MCF 10A (cell line): ENCODE measurements at regions not wholly inside any gene's neighbourhood (a gene's known extent, or its start where the extent isn't known, plus 50 kb on each side); places are given as distances from the start of the nearest gene placed in this dataset.
A peak's percentile ranks its signal among the peaks of the same experiment; 100 is the strongest.

Experiments
- BruUV-seq: library from RNA; stranded (reverse); fragments of 400-500 nt; replicated peaks from 2 replicates; lab custom pipeline; 2021; lab: Mats Ljungman, UMichigan
- CTCF ChIA-PET: fragments of 300-600 bp; sonication (Branson Sonifier 250); formaldehyde crosslinking; extraction: SDS; loops from one replicate; lab custom pipeline; 2021; ENCODE audit warnings: antibody characterized with exemption, inconsistent platforms; lab: Yijun Ruan, JAX
- POLR2A ChIA-PET: fragments of 300-600, 350-650 bp; sonication (Branson Sonifier 250); formaldehyde crosslinking; extraction: SDS; loops from one replicate; lab custom pipeline; 2020; ENCODE audit warnings: antibody characterized with exemption, inconsistent platforms; lab: Yijun Ruan, JAX
- DNase-seq: peaks from one replicate; pipeline ENCODE4 v3.0.0-alpha.2; 2018; ENCODE audit not compliant: unreplicated experiment
- H3K27ac Mint-ChIP-seq: one replicate; pipeline ENCODE4 v1.8.0; 2022; ENCODE audit warnings: mild to moderate bottlenecking, low read depth, mixed read lengths; ENCODE audit not compliant: unreplicated experiment
- H3K27me3 Mint-ChIP-seq: one replicate; pipeline ENCODE4 v1.8.0; 2022; ENCODE audit warnings: mixed read lengths; ENCODE audit not compliant: insufficient read depth, unreplicated experiment
- H3K36me3 Mint-ChIP-seq: one replicate; pipeline ENCODE4 v1.8.0; 2022; ENCODE audit warnings: mild to moderate bottlenecking, moderate library complexity, mixed read lengths; ENCODE audit not compliant: insufficient read depth, unreplicated experiment
- H3K4me1 Mint-ChIP-seq: one replicate; pipeline ENCODE4 v1.8.0; 2022; ENCODE audit warnings: mixed read lengths; ENCODE audit not compliant: insufficient read depth, unreplicated experiment
- H3K4me3 Mint-ChIP-seq: one replicate; pipeline ENCODE4 v1.8.0; 2022; ENCODE audit warnings: mild to moderate bottlenecking, moderate library complexity, mixed read lengths; ENCODE audit not compliant: unreplicated experiment
- H3K9me3 Mint-ChIP-seq: one replicate; pipeline ENCODE4 v1.8.0; 2022; ENCODE audit warnings: mixed read lengths; ENCODE audit not compliant: unreplicated experiment
- intact Hi-C: fragments of 100-400 bp; cut with micrococcal nuclease; formaldehyde crosslinking; loops from 2 replicates; pipeline ENCODE4 v1.14.1; 2022
- TF ChIP-seq, protein P1 (sequence below): fragments of 200-600 bp; IDR thresholded peaks from one replicate; pipeline ENCODE4 v1.8.0; 2022; ENCODE audit warnings: antibody characterized with exemption, mild to moderate bottlenecking; ENCODE audit not compliant: unreplicated experiment

DNA sequence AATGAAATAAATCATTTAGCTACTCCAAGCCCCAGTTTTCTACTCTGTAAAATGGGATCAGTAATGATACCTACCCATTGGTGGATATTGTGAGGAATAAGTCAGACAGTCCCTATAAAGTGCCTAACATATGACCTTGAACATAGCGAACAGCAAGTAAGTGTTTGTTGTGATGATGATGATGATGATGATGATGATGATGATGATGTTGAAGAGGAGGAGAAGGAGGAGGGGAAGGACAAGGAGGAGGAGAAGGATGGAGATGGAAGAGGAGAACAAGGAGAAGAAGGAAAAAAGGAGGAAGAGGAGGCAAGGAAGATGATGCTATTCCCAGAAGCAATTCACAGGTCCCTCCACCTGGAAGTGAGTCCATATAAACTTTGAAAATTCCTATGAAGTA lies 264.3 kb downstream of the MAFB start:
- Mint-ChIP-seq H3K9me3 (peaks cover 17% of the 10 kb centered on the region), H3K27me3 (peaks cover 6% of the 10 kb centered on the region), H3K4me3 (no peak overlapping the region), H3K36me3 (no peaks in the 10 kb centered on the region), H3K4me1 (no peaks in the 10 kb centered on the region), H3K27ac (no peak overlapping the region)
- BruUV-seq: no TSS peak
- no peak for DNase-seq
- intact Hi-C loops: no loop called here
- TF ChIP-seq, protein P1, sequence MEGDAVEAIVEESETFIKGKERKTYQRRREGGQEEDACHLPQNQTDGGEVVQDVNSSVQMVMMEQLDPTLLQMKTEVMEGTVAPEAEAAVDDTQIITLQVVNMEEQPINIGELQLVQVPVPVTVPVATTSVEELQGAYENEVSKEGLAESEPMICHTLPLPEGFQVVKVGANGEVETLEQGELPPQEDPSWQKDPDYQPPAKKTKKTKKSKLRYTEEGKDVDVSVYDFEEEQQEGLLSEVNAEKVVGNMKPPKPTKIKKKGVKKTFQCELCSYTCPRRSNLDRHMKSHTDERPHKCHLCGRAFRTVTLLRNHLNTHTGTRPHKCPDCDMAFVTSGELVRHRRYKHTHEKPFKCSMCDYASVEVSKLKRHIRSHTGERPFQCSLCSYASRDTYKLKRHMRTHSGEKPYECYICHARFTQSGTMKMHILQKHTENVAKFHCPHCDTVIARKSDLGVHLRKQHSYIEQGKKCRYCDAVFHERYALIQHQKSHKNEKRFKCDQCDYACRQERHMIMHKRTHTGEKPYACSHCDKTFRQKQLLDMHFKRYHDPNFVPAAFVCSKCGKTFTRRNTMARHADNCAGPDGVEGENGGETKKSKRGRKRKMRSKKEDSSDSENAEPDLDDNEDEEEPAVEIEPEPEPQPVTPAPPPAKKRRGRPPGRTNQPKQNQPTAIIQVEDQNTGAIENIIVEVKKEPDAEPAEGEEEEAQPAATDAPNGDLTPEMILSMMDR: no peak
- ChIA-PET CTCF (interaction anchor here (0.7 to 1.6 kb wide), 3 partner anchors 10 to 55 kb away, joined by 3 to 4 read pairs (median 3); no protein-coding TSS in a partner anchor), POLR2A (interaction anchor here (0.6 to 0.9 kb wide), 3 partner anchors 138 to 245 kb away, joined by 3 to 4 read pairs (median 3); no protein-coding TSS in a partner anchor)

DNA sequence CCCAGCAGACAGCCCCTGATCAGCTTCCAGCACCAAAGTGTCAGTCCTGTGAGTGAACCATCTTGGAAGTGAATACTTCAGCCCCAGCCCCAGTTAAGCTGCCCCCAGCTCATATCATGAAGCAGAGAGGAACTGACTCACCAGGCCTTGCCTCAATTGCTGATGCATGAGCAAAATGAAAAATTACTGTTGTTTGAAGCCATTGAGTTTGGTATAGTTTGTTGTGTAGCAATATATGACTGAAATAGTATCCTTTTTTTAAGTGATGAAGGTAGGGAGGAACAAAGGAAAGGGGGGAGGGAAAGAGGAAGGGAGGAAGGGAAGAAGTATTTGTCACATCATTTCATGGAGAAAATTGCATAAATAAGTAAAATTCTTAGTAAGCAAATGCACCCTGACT lies 266.4 kb downstream of the MAFB start:
- no peak overlapping the region for H3K4me3 Mint-ChIP-seq
- TF ChIP-seq, protein P1: no peak
- peaks cover 6% of the 10 kb centered on the region for H3K27me3 Mint-ChIP-seq
- H3K36me3 Mint-ChIP-seq: no peaks in the 10 kb centered on the region
- peaks cover 17% of the 10 kb centered on the region for H3K9me3 Mint-ChIP-seq
- no peak for DNase-seq
- ChIA-PET CTCF (interaction anchor here (0.5 to 1.2 kb wide), 4 partner anchors 102 to 565 kb away, joined by 3 read pairs; no protein-coding TSS in a partner anchor), POLR2A (interaction anchor here (0.8 to 1.2 kb wide), 2 partner anchors 13 to 266 kb away, joined by 3 to 4 read pairs; partner anchors contain the start of gene MAFB)
- intact Hi-C loops: no loop called here
- no TSS peak for BruUV-seq
- H3K27ac Mint-ChIP-seq: no peak overlapping the region
- no peaks in the 10 kb centered on the region for H3K4me1 Mint-ChIP-seq

DNA sequence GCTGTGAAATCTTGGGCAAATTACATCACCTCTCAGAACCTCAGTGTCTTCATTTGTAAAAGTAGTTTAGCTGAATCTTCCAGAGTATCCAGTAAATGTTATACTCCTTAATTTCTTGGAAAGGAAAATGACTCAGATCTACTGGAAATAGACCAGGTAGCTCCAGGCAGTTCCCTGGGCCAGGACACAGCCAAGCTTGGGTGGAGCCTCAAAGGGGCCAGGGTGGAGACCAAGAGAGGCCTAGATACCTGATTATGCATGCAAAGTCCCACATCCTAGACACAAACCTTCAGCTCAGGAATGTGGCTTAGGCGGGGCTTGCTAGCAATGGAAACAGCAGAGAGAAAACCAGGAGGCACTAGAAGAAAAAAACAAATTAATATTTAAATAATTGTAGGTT lies 272.8 kb downstream of the MAFB start:
- BruUV-seq: no TSS peak
- TF ChIP-seq, protein P1: no peak
- peak; percentile 88 for DNase-seq
- peak overlapping the region; percentile 3 for H3K27ac Mint-ChIP-seq
- CTCF ChIA-PET: interaction anchor here (0.5 to 1.1 kb wide), 4 partner anchors 96 to 458 kb away, joined by 3 to 5 read pairs (median 4); no protein-coding TSS in a partner anchor
- H3K9me3 Mint-ChIP-seq: peaks cover 9% of the 10 kb centered on the region
- peaks cover 18% of the 10 kb centered on the region for H3K4me1 Mint-ChIP-seq
- no peak overlapping the region for H3K4me3 Mint-ChIP-seq
- H3K27me3 Mint-ChIP-seq: no peaks in the 10 kb centered on the region
- H3K36me3 Mint-ChIP-seq: no peaks in the 10 kb centered on the region
- intact Hi-C loops: no loop called here
- POLR2A ChIA-PET: interaction anchor here (0.6 to 1.8 kb wide), 14 partner anchors 13 to 451 kb away, joined by 3 to 14 read pairs (median 3); partner anchors contain the start of gene MAFB

DNA sequence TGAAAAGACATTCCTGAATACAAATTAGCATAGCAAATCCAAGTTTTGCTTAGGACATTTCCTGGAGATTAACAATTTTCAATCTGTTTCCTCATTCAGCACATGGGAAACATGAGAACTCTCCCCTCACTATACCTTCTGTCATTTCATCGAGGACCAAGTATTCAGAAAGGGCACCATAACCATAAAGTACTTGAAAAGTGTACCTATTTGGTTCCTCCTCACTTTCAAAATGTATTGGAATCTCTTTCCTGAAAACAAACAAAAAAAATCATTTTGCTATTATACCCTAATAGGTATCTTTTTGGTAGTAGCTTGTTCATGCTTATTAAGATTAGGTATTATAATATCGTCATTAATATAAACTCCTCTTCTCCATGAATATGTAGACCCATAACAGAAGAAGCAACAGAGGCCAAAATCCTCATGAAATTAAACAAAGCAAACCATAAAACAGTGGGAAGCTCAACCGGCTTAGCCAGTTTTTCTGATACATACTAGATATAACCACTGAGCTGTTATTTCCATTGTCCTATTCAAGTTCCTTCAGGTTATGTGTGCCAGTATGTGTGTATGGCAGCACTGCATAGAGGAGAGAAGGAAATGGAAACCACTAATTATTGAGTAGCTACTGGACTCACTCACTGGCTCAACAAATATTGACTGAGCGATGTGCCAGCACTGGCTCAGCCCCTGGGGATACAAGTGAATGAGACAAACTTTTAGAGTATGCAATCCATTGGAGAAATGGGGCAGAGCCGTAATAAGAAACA lies 274.0 kb downstream of the MAFB start:
- TF ChIP-seq, protein P1: no peak
- Mint-ChIP-seq H3K27me3 (no peaks in the 10 kb centered on the region), H3K9me3 (peaks cover 9% of the 10 kb centered on the region), H3K27ac (no peak overlapping the region), H3K4me3 (no peak overlapping the region), H3K4me1 (peaks cover 18% of the 10 kb centered on the region), H3K36me3 (no peaks in the 10 kb centered on the region)
- CTCF ChIA-PET: interaction anchor here (0.6 to 1.3 kb wide), 4 partner anchors 9 to 874 kb away, joined by 3 to 4 read pairs (median 4); no protein-coding TSS in a partner anchor
- intact Hi-C loops: no loop called here
- BruUV-seq: TSS peak; percentile 42
- no peak for DNase-seq
- POLR2A ChIA-PET: interaction anchor here (1.2 kb wide), 1 partner anchor 9 kb away, joined by 5 read pairs; no protein-coding TSS in a partner anchor
